ENCODE measurements at regions not wholly inside any gene's neighbourhood (a gene's known extent, or its start where the extent isn't known, plus 50 kb on each side); places are given as distances from the start of the nearest gene placed in this dataset.

DNA sequence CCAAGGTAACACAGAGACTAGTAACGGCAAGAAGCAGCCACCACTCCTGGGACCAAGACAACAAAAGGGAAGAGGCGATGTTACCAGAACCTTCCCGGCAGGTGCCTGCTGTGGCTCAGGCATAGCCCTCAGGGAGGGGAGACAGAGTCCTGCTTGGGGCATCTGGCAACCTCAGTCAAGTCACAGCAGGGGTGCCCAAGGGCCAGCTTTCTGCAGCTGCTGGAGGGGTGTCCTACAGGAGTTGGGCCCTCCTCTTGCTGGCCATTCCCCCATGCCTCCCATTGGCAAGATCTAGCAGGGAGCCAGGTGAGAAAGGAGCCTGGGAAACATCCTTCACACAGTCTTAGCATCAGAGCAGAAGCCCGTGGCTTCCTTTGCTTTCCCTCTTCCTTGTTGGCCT lies 197.3 kb upstream of the IL12A start:
- TF ChIP-seq, protein P1, sequence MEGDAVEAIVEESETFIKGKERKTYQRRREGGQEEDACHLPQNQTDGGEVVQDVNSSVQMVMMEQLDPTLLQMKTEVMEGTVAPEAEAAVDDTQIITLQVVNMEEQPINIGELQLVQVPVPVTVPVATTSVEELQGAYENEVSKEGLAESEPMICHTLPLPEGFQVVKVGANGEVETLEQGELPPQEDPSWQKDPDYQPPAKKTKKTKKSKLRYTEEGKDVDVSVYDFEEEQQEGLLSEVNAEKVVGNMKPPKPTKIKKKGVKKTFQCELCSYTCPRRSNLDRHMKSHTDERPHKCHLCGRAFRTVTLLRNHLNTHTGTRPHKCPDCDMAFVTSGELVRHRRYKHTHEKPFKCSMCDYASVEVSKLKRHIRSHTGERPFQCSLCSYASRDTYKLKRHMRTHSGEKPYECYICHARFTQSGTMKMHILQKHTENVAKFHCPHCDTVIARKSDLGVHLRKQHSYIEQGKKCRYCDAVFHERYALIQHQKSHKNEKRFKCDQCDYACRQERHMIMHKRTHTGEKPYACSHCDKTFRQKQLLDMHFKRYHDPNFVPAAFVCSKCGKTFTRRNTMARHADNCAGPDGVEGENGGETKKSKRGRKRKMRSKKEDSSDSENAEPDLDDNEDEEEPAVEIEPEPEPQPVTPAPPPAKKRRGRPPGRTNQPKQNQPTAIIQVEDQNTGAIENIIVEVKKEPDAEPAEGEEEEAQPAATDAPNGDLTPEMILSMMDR (conservative IDR thresholded peaks at IDR 0.05; ENCODE audit: low read depth in 2 of 2), result no peak
- TF ChIP-seq, protein P2, sequence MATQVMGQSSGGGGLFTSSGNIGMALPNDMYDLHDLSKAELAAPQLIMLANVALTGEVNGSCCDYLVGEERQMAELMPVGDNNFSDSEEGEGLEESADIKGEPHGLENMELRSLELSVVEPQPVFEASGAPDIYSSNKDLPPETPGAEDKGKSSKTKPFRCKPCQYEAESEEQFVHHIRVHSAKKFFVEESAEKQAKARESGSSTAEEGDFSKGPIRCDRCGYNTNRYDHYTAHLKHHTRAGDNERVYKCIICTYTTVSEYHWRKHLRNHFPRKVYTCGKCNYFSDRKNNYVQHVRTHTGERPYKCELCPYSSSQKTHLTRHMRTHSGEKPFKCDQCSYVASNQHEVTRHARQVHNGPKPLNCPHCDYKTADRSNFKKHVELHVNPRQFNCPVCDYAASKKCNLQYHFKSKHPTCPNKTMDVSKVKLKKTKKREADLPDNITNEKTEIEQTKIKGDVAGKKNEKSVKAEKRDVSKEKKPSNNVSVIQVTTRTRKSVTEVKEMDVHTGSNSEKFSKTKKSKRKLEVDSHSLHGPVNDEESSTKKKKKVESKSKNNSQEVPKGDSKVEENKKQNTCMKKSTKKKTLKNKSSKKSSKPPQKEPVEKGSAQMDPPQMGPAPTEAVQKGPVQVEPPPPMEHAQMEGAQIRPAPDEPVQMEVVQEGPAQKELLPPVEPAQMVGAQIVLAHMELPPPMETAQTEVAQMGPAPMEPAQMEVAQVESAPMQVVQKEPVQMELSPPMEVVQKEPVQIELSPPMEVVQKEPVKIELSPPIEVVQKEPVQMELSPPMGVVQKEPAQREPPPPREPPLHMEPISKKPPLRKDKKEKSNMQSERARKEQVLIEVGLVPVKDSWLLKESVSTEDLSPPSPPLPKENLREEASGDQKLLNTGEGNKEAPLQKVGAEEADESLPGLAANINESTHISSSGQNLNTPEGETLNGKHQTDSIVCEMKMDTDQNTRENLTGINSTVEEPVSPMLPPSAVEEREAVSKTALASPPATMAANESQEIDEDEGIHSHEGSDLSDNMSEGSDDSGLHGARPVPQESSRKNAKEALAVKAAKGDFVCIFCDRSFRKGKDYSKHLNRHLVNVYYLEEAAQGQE (IDR thresholded peaks at IDR 0.05; ENCODE audit: unreplicated experiment), result no peak
- TF ChIP-seq POLR2AphosphoS5 (IDR thresholded peaks at IDR 0.05; ENCODE audit: low read depth) (no peak), EZH2 (IDR thresholded peaks at IDR 0.05; ENCODE audit: low read depth, unreplicated experiment) (no peak), JUNB (IDR thresholded peaks at IDR 0.05; ENCODE audit: unreplicated experiment) (no peak), EZH2phosphoT487 (IDR thresholded peaks at IDR 0.05; ENCODE audit: unreplicated experiment) (no peak), NANOG (IDR thresholded peaks at IDR 0.05; ENCODE audit: borderline replicate concordance) (no peak), ZNF114 (CRISPR knock-in tag; IDR thresholded peaks at IDR 0.05) (no peak), CREB1 (CRISPR knock-in tag; IDR thresholded peaks at IDR 0.05; ENCODE audit: low read depth) (no peak), STAT1 (IDR thresholded peaks at IDR 0.05; ENCODE audit: unreplicated experiment) (no peak), ZNF331 (CRISPR knock-in tag; IDR thresholded peaks at IDR 0.05; ENCODE audit: low read depth) (no peak)
- TF ChIP-seq, protein P3, sequence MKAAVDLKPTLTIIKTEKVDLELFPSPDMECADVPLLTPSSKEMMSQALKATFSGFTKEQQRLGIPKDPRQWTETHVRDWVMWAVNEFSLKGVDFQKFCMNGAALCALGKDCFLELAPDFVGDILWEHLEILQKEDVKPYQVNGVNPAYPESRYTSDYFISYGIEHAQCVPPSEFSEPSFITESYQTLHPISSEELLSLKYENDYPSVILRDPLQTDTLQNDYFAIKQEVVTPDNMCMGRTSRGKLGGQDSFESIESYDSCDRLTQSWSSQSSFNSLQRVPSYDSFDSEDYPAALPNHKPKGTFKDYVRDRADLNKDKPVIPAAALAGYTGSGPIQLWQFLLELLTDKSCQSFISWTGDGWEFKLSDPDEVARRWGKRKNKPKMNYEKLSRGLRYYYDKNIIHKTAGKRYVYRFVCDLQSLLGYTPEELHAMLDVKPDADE (IDR thresholded peaks at IDR 0.05), result no peak
